Gastrocnemius medialis (tissue), 4 donors: ENCODE measurements at regions not wholly inside any gene's neighbourhood (a gene's known extent, or its start where the extent isn't known, plus 50 kb on each side); places are given as distances from the start of the nearest gene placed in this dataset.

Source experiments
- CTCF ChIP-seq, 5 experiments: fragments of 450-650 bp in 3 of 5; fragments of 200-600 bp in 2 of 5; sonication (generic) in 2 of 5; IDR thresholded peaks in 4 of 5; conservative IDR thresholded peaks in 1 of 5; 1 replicate in 4 of 5; 2 replicates in 1 of 5; pipeline ENCODE4 v1.5.1; 2016 to 2019; ENCODE audit warnings: antibody characterized with exemption in 5 of 5, mild to moderate bottlenecking in 3 of 5, moderate library complexity in 3 of 5
- POLR2A ChIP-seq, 2 donors: fragments of 450-650 bp; IDR thresholded peaks; one replicate each; pipeline ENCODE4 v1.6.1; 2017; ENCODE audit warnings: antibody characterized with exemption in 2 of 2, mild to moderate bottlenecking in 2 of 2, moderate library complexity in 2 of 2

GRCh38 chr10:123259791-123260190, 105.6 kb downstream of the BUB3 start:
- TF ChIP-seq CTCF (IDR thresholded peaks at IDR 0.05 in 4 of 5, conservative IDR thresholded peaks at IDR 0.05 in 1 of 5) (no peak), POLR2A (IDR thresholded peaks at IDR 0.05) (no peak)
